PC-3 (cell line): ENCODE measurements at regions not wholly inside any gene's neighbourhood (a gene's known extent, or its start where the extent isn't known, plus 50 kb on each side); places are given as distances from the start of the nearest gene placed in this dataset.
A peak's percentile ranks its signal among the peaks of the same experiment; 100 is the strongest.

Source experiments
- ATAC-seq: fragments of 200-7000 bp; cut with Tn5 transposase; 2 replicates; pipeline ENCODE4 v1.9.1; 2020; ENCODE audit warnings: mild to moderate bottlenecking, moderate library complexity
- BruUV-seq: library from RNA; stranded (reverse); fragments of 400-500 nt; replicated peaks from 2 replicates; lab custom pipeline; 2021; lab: Mats Ljungman, UMichigan
- CTCF ChIA-PET: fragments of 300-600 bp; sonication (Branson Sonifier 250); formaldehyde crosslinking; loops from one replicate; lab custom pipeline; 2022; ENCODE audit warnings: antibody characterized with exemption; lab: Charles Lee
- POLR2A ChIA-PET: fragments of 300-600 bp; sonication (Branson Sonifier 250); formaldehyde crosslinking; loops from one replicate; lab custom pipeline; 2022; ENCODE audit warnings: antibody characterized with exemption; ENCODE audit not compliant: unreplicated experiment; lab: Charles Lee
- DNase-seq: peaks from one replicate; pipeline ENCODE4 v3.0.0-alpha.2; 2015
- H2AFZ ChIP-seq: fragments of 300-600 bp; sonication (generic); 2 replicates; pipeline ENCODE4 v1.6.0; 2016; ENCODE audit warnings: antibody characterized with exemption, low read length
- H3F3A ChIP-seq: fragments of 300-600 bp; sonication (generic); one replicate; pipeline ENCODE4 v1.6.0; 2017; ENCODE audit warnings: antibody characterized with exemption, low read length, control low read depth, mild to moderate bottlenecking; ENCODE audit not compliant: unreplicated experiment
- H3K27ac ChIP-seq: fragments of 300-600 bp; sonication (generic); 2 replicates; pipeline ENCODE4 v1.5.1; 2016; ENCODE audit warnings: mild to moderate bottlenecking, low read length
- H3K27me3 ChIP-seq: fragments of 300-600 bp; sonication (generic); 2 replicates; pipeline ENCODE4 v1.6.1; 2016; ENCODE audit warnings: low read length, mixed read lengths
- H3K36me3 ChIP-seq: fragments of 300-600 bp; sonication (generic); 2 replicates; pipeline ENCODE4 v1.6.1; 2016; ENCODE audit warnings: low read depth, mixed run types, low read length, mixed read lengths
- H3K4me1 ChIP-seq: fragments of 300-600 bp; sonication (generic); 2 replicates; pipeline ENCODE4 v1.5.1; 2016; ENCODE audit warnings: low read length; ENCODE audit not compliant: insufficient read depth
- H3K4me2 ChIP-seq: fragments of 300-600 bp; sonication (generic); 2 replicates; pipeline ENCODE4 v1.6.0; 2016; ENCODE audit warnings: low read length
- H3K4me3 ChIP-seq: fragments of 300-600 bp; sonication (generic); 2 replicates; pipeline ENCODE4 v1.5.1; 2016; ENCODE audit warnings: mild to moderate bottlenecking, low read length, mixed read lengths
- H3K79me2 ChIP-seq: fragments of 300-600 bp; sonication (generic); 2 replicates; pipeline ENCODE4 v1.6.1; 2017; ENCODE audit warnings: low read length, mixed read lengths
- H3K9ac ChIP-seq: fragments of 300-600 bp; sonication (generic); 2 replicates; pipeline ENCODE4 v1.6.0; 2016; ENCODE audit warnings: mild to moderate bottlenecking, low read length
- H3K9me2 ChIP-seq: fragments of 300-600 bp; sonication (generic); replicated peaks from 2 replicates; pipeline ENCODE4 v1.6.1; 2016; ENCODE audit warnings: mixed run types, low read length, mixed read lengths
- H3K9me3 ChIP-seq: fragments of 300-600 bp; sonication (generic); 2 replicates; pipeline ENCODE4 v1.6.1; 2016; ENCODE audit warnings: low read length, mixed read lengths
- H4K20me1 ChIP-seq: fragments of 300-600 bp; sonication (generic); 2 replicates; pipeline ENCODE4 v1.6.1; 2016; ENCODE audit warnings: low read length, mixed read lengths
- CTCF ChIP-seq: fragments of 300-600 bp; sonication (generic); conservative IDR thresholded peaks from 2 replicates; pipeline ENCODE4 v1.5.1; 2017; ENCODE audit warnings: antibody characterized with exemption, low read depth, mild to moderate bottlenecking, low read length
- EZH2 ChIP-seq: fragments of 300-600 bp; sonication (generic); IDR thresholded peaks from one replicate; pipeline ENCODE4 v1.6.1; 2017; ENCODE audit warnings: antibody characterized with exemption, mild to moderate bottlenecking, low read length; ENCODE audit not compliant: unreplicated experiment
- EZH2phosphoT487 ChIP-seq: fragments of 300-600 bp; sonication (generic); IDR thresholded peaks from 2 replicates; pipeline ENCODE4 v1.6.1; 2018; ENCODE audit warnings: mild to moderate bottlenecking, antibody characterized with exemption, low read length, borderline replicate concordance
- intact Hi-C: fragments of 100-400 bp; cut with micrococcal nuclease; formaldehyde crosslinking; loops from 2 replicates; pipeline ENCODE4 v1.9.0; 2023

- DNase-seq, result no peak
- CTCF ChIA-PET, result no interaction called here
- intact Hi-C loops, result loop anchor here (5.0 to 10.0 kb wide), 4 partner anchors 509 to 741 kb away; no protein-coding TSS in a partner anchor
- Histone ChIP-seq H3K27me3 (no peaks in the 10 kb centered on the region), H3K9me2 (no peaks in the 10 kb centered on the region), H3K4me3 (no peak overlapping the region), H2AFZ (no peak overlapping the region), H3K9me3 (no peaks in the 10 kb centered on the region), H3K79me2 (no peaks in the 10 kb centered on the region), H3K27ac (no peak overlapping the region), H3K9ac (no peak overlapping the region), H3F3A (no peaks in the 10 kb centered on the region), H4K20me1 (no peaks in the 10 kb centered on the region), H3K36me3 (no peaks in the 10 kb centered on the region), H3K4me1 (no peaks in the 10 kb centered on the region), H3K4me2 (no peak overlapping the region)
- TF ChIP-seq EZH2phosphoT487 (no peak), CTCF (no peak), EZH2 (no peak)
- POLR2A ChIA-PET, result no interaction called here
- BruUV-seq, result no TSS peak
- no peak for ATAC-seq
Observed at GRCh38 chr13:63128716-63129115, 1713.1 kb upstream of the PCDH20 start.

GRCh38 chr13:63124863-63125262 lies 1709.2 kb upstream of the PCDH20 start:
- TF ChIP-seq EZH2 (no peak), CTCF (peak; percentile 57)
- Histone ChIP-seq H3F3A (no peaks in the 10 kb centered on the region), H3K27me3 (no peaks in the 10 kb centered on the region), H3K4me2 (no peak overlapping the region), H3K4me1 (no peaks in the 10 kb centered on the region), H3K9me2 (no peaks in the 10 kb centered on the region), H2AFZ (no peak overlapping the region), H3K9ac (no peak overlapping the region), H3K36me3 (no peaks in the 10 kb centered on the region), H3K79me2 (no peaks in the 10 kb centered on the region), H3K9me3 (no peaks in the 10 kb centered on the region), H3K27ac (no peak overlapping the region), H4K20me1 (no peaks in the 10 kb centered on the region), H3K4me3 (no peak overlapping the region)
- ATAC-seq (no peak), DNase-seq (peak; percentile 36)
- intact Hi-C loops, result loop anchor here (5.0 to 10.0 kb wide), 4 partner anchors 512 to 738 kb away; no protein-coding TSS in a partner anchor
- CTCF ChIA-PET, result no interaction called here
- no TSS peak for BruUV-seq
- POLR2A ChIA-PET, result no interaction called here

DNA sequence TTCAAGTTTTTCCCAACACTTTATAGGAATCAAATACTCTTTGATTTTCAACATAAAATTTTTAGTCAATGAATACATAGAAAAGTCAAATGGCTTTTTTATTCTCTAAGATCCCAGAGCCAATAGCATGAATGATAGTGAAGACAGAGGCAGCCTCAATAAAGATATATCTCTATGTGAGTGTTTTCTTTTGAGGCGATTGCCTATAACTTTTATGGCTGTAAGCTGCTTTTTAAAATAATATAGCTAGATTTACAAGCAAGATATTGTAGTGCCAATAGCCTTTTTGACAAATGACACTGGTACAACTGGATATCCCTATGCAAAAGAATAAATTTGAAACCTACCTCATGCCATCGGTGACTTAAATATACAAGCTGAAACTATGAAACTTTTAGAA lies 1705.2 kb upstream of the PCDH20 start:
- no peak overlapping the region for H2AFZ ChIP-seq
- ATAC-seq, result no peak
- DNase-seq, result no peak
- no peaks in the 10 kb centered on the region for H3K36me3 ChIP-seq
- no peaks in the 10 kb centered on the region for H3K9me2 ChIP-seq
- TF ChIP-seq EZH2 (no peak), EZH2phosphoT487 (no peak), CTCF (no peak)
- POLR2A ChIA-PET, result no interaction called here
- no peak overlapping the region for H3K4me2 ChIP-seq
- H3K27ac ChIP-seq, result no peak overlapping the region
- no peak overlapping the region for H3K9ac ChIP-seq
- no peaks in the 10 kb centered on the region for H3K79me2 ChIP-seq
- no peaks in the 10 kb centered on the region for H3K4me1 ChIP-seq
- BruUV-seq, result no TSS peak
- no peaks in the 10 kb centered on the region for H3K27me3 ChIP-seq
- no peaks in the 10 kb centered on the region for H4K20me1 ChIP-seq
- CTCF ChIA-PET, result no interaction called here
- H3F3A ChIP-seq, result no peaks in the 10 kb centered on the region
- H3K4me3 ChIP-seq, result no peak overlapping the region
- intact Hi-C loops, result loop anchor here (10.0 kb wide), 2 partner anchors 564 to 606 kb away; no protein-coding TSS in a partner anchor
- H3K9me3 ChIP-seq, result no peaks in the 10 kb centered on the region
